Upper lobe of right lung (tissue), 1 donor: ENCODE measurements at regions not wholly inside any gene's neighbourhood (a gene's known extent, or its start where the extent isn't known, plus 50 kb on each side); places are given as distances from the start of the nearest gene placed in this dataset.

Experiments used
- ATAC-seq: fragments of 200-7000 bp; cut with Tn5 transposase; one replicate; pipeline ENCODE4 v1.9.1; 2020; ENCODE audit warnings: mild to moderate bottlenecking, moderate library complexity
- DNase-seq: peaks from one replicate; pipeline ENCODE4 v3.0.0-alpha.2; 2020
- H3K27ac ChIP-seq: fragments of 200-600 bp; one replicate; pipeline ENCODE4 v1.8.0; 2022
- H3K27me3 ChIP-seq: fragments of 200-600 bp; one replicate; pipeline ENCODE4 v1.8.0; 2022; ENCODE audit warnings: mild to moderate bottlenecking
- H3K36me3 ChIP-seq: fragments of 200-600 bp; one replicate; pipeline ENCODE4 v1.8.0; 2022
- H3K4me1 ChIP-seq: fragments of 200-600 bp; one replicate; pipeline ENCODE4 v1.8.0; 2022
- H3K4me3 ChIP-seq: fragments of 200-600 bp; one replicate; pipeline ENCODE4 v1.8.0; 2022; ENCODE audit warnings: mild to moderate bottlenecking
- H3K9me3 ChIP-seq: fragments of 200-600 bp; one replicate; pipeline ENCODE4 v1.8.0; 2022
- intact Hi-C: fragments of 100-400 bp; cut with DNase I; formaldehyde crosslinking; loops from one replicate; pipeline ENCODE4 v1.11.0; 2022
- TF ChIP-seq, protein P1 (sequence below): fragments of 200-600 bp; IDR thresholded peaks from one replicate; pipeline ENCODE4 v1.8.0; 2022; ENCODE audit warnings: antibody characterized with exemption
- donor health status: DM: no; HTN: yes; CAD: no; lungs with severe emphysema.

DNA sequence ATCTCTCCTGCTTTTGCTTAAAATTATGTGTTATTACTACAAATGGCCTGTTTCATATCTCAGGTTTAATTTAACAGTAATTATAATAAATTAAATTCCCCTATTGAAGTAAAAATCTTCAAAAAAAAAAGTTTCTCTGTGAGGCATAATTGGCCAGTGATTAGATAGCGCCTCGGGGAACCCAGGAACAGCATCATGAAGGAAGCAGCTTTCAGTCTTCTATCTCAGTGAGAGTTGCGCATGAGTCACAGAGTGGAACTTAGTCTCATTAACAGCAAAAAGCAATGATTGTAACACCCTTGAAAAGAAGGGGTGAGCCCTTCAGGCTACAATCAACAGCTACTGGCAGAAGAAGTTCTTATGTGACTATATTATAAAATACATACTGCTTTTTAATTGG is 506.2 kb upstream of the ZWINT start:
- Histone ChIP-seq H3K4me1 (no peaks in the 10 kb centered on the region), H3K9me3 (no peaks in the 10 kb centered on the region), H3K27me3 (no peaks in the 10 kb centered on the region), H3K36me3 (no peaks in the 10 kb centered on the region), H3K4me3 (no peak overlapping the region), H3K27ac (no peak overlapping the region)
- ATAC-seq (no peak), DNase-seq (no peak)
- TF ChIP-seq, protein P1, sequence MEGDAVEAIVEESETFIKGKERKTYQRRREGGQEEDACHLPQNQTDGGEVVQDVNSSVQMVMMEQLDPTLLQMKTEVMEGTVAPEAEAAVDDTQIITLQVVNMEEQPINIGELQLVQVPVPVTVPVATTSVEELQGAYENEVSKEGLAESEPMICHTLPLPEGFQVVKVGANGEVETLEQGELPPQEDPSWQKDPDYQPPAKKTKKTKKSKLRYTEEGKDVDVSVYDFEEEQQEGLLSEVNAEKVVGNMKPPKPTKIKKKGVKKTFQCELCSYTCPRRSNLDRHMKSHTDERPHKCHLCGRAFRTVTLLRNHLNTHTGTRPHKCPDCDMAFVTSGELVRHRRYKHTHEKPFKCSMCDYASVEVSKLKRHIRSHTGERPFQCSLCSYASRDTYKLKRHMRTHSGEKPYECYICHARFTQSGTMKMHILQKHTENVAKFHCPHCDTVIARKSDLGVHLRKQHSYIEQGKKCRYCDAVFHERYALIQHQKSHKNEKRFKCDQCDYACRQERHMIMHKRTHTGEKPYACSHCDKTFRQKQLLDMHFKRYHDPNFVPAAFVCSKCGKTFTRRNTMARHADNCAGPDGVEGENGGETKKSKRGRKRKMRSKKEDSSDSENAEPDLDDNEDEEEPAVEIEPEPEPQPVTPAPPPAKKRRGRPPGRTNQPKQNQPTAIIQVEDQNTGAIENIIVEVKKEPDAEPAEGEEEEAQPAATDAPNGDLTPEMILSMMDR: no peak
- intact Hi-C loops: no loop called here

DNA sequence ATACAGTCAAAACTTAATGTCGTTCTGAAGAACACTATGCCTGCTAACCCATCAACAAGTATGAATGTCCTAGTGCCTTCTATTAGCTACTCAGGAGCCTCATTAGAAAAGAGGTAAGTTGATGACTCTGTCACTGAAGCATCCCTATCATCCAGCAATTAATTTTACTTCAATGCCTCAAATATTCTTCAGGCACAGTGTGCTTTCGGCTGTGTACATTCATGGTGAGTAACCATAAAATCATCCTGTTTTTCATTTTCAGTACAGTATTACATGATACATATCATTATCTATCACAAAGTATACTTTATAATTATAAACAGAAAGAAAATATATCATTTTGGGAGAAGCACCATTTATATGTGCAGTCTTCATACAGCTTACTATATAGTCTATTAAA is 495.5 kb upstream of the ZWINT start:
- Histone ChIP-seq H3K36me3 (no peaks in the 10 kb centered on the region), H3K4me3 (no peak overlapping the region), H3K4me1 (no peaks in the 10 kb centered on the region), H3K27ac (no peak overlapping the region), H3K9me3 (no peaks in the 10 kb centered on the region), H3K27me3 (no peaks in the 10 kb centered on the region)
- no peak for DNase-seq
- no peak for ATAC-seq
- TF ChIP-seq, protein P1: no peak
- intact Hi-C loops: no loop called here

DNA sequence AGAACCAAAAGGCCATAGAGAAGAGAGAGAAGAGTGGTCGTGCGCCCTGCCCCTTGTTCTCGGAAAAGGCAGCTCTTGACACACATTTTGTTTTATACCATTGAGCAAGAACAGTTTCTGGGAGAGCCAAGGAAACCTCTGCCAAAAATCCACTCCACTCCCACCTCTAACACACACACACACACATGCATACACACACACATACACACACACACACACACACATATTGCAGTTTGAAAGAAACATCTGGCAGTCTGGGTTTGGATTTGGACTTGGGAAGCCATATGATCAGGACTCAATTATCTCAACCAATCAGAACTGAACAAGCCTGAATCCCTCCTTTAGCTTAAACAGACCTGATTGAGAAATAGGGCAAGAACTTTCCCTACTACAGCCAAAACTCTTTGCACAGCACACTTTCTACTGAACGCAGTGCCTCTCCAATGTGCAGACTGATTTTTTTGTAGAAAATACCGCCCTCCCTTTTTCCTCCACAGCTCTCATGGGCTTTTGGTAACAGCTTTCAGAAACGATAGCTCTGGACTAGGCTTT is 484.0 kb upstream of the ZWINT start:
- Histone ChIP-seq H3K27me3 (no peaks in the 10 kb centered on the region), H3K4me3 (no peak overlapping the region), H3K27ac (no peak overlapping the region), H3K36me3 (no peaks in the 10 kb centered on the region), H3K9me3 (no peaks in the 10 kb centered on the region), H3K4me1 (no peaks in the 10 kb centered on the region)
- DNase-seq (no peak), ATAC-seq (peak; percentile 68)
- TF ChIP-seq, protein P1: no peak
- intact Hi-C loops: no loop called here

DNA sequence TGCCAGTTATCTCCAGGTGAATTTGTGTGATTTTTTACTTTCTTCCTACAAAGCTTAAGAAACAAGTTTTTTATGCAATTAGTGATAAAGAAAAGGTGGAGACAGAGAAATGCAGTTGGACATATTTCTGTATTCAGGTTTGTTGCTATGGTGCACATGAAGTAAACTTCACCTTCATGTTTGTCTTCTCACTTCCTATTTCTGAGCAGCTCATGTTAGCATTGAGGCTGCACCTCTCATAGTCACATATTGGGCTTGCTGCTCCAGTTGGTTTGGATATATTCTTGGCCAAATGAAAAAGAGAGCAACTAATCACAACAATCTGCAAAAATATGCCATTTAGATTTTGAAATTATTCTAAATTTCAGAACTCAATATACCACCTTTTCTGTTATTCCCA is 475.6 kb upstream of the ZWINT start:
- Histone ChIP-seq H3K4me3 (no peak overlapping the region), H3K27ac (no peak overlapping the region), H3K36me3 (no peaks in the 10 kb centered on the region), H3K4me1 (no peaks in the 10 kb centered on the region), H3K9me3 (no peaks in the 10 kb centered on the region), H3K27me3 (no peaks in the 10 kb centered on the region)
- no peak for DNase-seq
- TF ChIP-seq, protein P1: no peak
- intact Hi-C loops: no loop called here
- no peak for ATAC-seq

DNA sequence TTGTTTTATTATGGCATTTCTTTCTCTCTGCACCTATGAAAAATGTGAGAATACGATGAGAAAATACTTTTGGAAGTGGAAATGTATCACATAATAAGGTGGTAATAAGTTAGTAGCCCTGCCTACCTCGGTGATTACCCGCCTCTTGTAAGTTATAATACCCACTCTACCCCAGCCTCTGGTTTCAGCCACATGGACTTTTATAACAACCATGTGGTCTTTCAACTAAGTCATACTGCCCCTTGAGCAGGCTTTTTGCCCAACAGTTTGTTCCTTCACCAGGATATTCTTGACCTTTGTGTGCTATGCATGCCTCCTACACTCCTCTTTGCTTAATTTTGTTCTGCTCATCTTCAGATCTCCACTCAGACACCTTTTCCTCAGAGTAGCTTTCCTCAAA is 470.6 kb upstream of the ZWINT start:
- ATAC-seq: no peak
- H3K9me3 ChIP-seq: no peaks in the 10 kb centered on the region
- H3K27ac ChIP-seq: no peak overlapping the region
- no peak overlapping the region for H3K4me3 ChIP-seq
- DNase-seq: no peak
- no peaks in the 10 kb centered on the region for H3K36me3 ChIP-seq
- TF ChIP-seq, protein P1: no peak
- H3K27me3 ChIP-seq: no peaks in the 10 kb centered on the region
- intact Hi-C loops: no loop called here
- no peaks in the 10 kb centered on the region for H3K4me1 ChIP-seq

DNA sequence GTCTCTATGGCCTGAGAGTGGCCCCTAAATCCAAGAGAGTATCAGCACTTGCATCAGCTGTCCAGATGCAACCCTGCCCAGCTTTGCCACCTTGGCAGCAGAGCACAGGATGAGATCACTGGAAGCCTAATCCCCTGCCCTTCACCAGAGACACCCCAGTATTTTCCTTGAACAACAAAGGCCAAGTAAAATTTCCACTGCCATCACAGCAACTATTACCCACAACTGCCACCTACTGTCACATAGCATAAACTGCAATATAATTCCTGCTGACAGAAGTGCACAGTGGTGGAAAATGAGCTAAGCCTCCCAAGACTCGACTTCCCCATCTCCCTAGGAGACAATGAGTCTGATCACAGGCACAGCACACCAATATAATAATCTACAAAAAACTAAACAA is 462.8 kb upstream of the ZWINT start:
- DNase-seq: no peak
- H3K4me1 ChIP-seq: no peaks in the 10 kb centered on the region
- intact Hi-C loops: no loop called here
- no peaks in the 10 kb centered on the region for H3K9me3 ChIP-seq
- H3K36me3 ChIP-seq: no peaks in the 10 kb centered on the region
- no peak overlapping the region for H3K27ac ChIP-seq
- no peak overlapping the region for H3K4me3 ChIP-seq
- H3K27me3 ChIP-seq: no peaks in the 10 kb centered on the region
- TF ChIP-seq, protein P1: peak; percentile 10
- ATAC-seq: peak; percentile 25
